Fibroblast of mammary gland (primary cell): ENCODE measurements at regions not wholly inside any gene's neighbourhood (a gene's known extent, or its start where the extent isn't known, plus 50 kb on each side); places are given as distances from the start of the nearest gene placed in this dataset.
A peak's percentile ranks its signal among the peaks of the same experiment; 100 is the strongest.

Experiments used
- DNase-seq: peaks from one replicate; pipeline ENCODE4 v3.0.0-alpha.2; 2010; ENCODE audit warnings: low read depth
- H3K4me3 ChIP-seq: 2 replicates; pipeline ENCODE4 v1.5.1; 2011; ENCODE audit warnings: low read depth, mild to moderate bottlenecking, low read length, moderate library complexity; ENCODE audit not compliant: control insufficient read depth
- TF ChIP-seq, protein P1 (sequence below): conservative IDR thresholded peaks from 2 replicates; pipeline ENCODE4 v1.5.1; 2011; ENCODE audit warnings: low read depth, low read length, inconsistent platforms; ENCODE audit not compliant: control insufficient read depth, insufficient read depth

DNA sequence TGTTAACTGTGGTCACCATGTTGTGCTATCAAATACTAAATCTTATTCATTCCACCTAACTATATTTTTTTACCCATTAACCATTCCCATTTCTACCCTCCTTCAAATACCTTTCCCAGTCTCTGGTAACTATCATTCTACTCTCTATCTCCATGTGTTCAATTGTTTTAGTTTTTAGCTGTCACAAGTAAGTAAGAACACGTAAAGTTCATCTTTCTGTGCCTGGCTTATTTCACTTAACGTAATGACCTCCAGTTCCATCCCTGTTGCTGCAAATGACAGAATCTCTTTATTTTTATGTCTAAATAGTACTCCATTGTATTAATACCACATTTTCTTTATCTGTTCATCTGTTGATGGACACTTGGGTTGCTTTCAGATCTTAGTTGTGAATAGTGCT is 485.1 kb upstream of the CD180 start:
- H3K4me3 ChIP-seq = no peak overlapping the region
- TF ChIP-seq, protein P1, sequence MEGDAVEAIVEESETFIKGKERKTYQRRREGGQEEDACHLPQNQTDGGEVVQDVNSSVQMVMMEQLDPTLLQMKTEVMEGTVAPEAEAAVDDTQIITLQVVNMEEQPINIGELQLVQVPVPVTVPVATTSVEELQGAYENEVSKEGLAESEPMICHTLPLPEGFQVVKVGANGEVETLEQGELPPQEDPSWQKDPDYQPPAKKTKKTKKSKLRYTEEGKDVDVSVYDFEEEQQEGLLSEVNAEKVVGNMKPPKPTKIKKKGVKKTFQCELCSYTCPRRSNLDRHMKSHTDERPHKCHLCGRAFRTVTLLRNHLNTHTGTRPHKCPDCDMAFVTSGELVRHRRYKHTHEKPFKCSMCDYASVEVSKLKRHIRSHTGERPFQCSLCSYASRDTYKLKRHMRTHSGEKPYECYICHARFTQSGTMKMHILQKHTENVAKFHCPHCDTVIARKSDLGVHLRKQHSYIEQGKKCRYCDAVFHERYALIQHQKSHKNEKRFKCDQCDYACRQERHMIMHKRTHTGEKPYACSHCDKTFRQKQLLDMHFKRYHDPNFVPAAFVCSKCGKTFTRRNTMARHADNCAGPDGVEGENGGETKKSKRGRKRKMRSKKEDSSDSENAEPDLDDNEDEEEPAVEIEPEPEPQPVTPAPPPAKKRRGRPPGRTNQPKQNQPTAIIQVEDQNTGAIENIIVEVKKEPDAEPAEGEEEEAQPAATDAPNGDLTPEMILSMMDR = no peak
- no peak for DNase-seq

DNA sequence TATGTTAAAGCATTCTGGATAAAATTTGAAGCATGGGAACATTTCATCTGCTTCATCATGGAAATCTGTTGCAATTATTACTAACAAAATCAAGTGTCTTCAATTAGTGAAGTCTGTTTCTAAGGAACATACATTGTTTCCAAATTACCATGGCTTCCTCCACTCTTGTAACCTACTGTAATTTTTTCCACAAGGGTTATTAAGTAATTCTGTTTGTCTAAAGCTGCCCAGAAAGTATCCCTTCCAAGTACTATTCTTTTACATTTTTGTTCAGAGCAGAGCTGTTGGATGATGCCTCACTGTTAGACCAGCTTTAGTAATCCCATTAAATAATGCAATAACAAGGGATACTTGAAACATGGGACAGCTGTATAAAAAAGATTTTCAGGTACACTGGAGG is 483.5 kb upstream of the CD180 start:
- TF ChIP-seq, protein P1 = no peak
- H3K4me3 ChIP-seq = no peak overlapping the region
- peak; percentile 54 for DNase-seq

DNA sequence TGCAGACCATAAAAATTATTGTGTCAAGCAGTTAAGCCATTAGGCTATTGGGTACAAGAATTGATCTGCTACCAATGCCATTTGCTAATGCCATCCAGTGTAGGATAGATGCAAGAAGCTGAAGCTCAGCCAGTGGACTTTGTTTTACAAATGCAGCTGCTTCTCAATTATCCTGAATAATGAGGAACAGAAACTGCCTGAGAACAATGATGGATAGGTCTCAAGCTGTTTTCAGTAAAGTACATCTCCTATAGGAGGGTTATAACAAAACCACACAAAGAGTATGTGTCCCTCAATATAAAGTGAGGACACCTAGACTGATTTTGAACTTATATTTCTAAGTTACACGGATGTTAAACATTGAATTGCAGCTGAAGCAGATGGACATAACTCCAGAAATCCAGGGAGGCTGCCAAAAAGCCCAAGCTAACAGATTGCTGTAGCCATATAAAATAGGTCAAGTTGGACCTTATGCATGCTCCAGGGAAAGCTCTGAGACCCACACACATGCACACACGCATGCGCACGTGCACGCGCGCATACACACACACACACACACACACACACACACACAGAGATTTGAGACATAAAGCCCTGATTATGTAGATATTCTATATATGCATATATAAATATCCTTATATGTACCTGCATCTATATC is 482.7 kb upstream of the CD180 start:
- no peak overlapping the region for H3K4me3 ChIP-seq
- TF ChIP-seq, protein P1 = no peak
- DNase-seq = no peak

DNA sequence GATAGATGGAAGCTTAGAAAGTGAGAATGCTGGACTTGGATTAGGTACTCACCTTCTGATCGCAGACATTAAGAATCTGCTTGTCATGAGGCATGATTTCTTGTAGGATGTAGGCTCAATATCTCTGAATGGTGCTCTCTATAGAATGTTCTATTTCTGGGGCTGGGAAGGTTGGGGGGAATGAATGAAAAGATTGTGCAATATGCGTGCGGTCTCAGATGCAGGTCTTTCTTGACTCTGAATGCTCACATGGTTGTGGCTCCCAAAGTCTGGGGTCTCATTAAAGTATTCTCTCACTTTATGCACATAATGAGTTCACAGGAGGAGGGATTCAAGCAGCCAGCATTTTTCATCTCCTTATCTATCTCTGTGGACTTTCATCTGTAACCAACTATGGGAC is 482.0 kb upstream of the CD180 start:
- DNase-seq = no peak
- no peak overlapping the region for H3K4me3 ChIP-seq
- TF ChIP-seq, protein P1 = no peak

DNA sequence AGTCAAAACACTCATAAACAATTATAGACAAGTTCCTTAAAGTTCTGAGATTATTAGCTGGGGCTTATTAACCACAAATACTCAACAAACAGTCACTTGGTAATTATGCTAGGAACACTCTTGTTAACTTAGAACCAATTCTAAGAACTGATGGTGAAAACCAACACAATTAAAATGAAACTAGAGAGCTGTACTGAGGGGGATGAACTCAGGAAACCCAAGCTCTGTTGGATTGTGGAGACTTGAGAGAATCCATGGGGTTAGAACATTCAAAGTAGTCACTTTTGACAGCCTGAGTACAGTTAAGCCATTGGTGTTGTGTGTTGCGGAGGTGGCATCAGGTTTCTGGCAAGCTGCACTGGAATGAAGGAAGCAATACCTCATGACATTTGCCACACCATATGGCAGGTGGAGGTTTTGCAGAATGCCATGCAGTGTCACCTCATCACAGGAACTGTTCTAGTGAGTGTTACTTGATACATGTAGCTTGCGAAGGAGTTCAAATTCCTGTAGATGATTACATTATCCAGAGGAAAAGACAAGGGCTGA is 480.9 kb upstream of the CD180 start:
- no peak for DNase-seq
- TF ChIP-seq, protein P1 = no peak
- H3K4me3 ChIP-seq = no peak overlapping the region

DNA sequence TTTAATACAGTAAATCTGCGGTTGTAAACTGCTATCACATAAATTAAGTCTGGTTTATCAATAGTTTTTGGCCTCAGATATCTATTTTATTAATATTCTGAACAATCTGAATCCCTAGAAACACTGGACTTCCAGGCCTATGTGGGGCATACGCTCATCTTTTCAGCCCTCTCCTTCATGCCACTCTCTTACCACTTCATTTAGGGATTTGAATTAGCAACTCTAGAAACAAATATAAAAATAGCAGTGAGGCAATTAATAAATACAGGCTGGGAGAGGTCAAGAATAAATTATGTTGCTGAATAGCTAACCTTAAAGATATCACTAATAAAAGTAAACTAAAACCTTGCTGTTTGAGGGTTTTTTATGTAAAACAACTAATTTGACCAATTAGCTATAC is 480.3 kb upstream of the CD180 start:
- no peak overlapping the region for H3K4me3 ChIP-seq
- TF ChIP-seq, protein P1 = no peak
- DNase-seq = no peak
